LNCAP (cell line): ENCODE measurements at regions not wholly inside any gene's neighbourhood (a gene's known extent, or its start where the extent isn't known, plus 50 kb on each side); places are given as distances from the start of the nearest gene placed in this dataset.

Experiments
- TF ChIP-seq, protein P1 (sequence below): fragments of 450-650 bp; IDR thresholded peaks from 2 replicates; pipeline ENCODE4 v1.5.1; 2017; ENCODE audit warnings: mild to moderate bottlenecking

DNA sequence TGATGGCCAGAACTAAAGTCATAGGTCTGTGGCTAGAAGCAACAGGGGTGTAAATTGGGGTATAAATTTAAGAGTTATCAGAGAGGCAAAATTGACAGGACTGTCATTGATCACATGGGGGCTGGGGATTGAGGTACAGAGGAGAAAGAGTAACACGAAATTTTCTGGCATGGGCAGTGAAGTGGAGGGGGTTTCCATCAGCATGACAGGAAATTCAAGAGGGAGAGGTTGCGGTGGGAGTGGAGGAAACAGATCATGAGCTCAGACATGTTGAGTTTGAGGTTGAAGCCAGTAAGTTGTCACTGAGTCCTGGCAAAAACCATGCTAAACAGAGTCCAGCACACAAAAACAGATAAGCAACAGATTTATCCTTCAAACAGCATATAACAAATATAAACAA is 192.1 kb upstream of the TSC22D1 start:
- TF ChIP-seq, protein P1, sequence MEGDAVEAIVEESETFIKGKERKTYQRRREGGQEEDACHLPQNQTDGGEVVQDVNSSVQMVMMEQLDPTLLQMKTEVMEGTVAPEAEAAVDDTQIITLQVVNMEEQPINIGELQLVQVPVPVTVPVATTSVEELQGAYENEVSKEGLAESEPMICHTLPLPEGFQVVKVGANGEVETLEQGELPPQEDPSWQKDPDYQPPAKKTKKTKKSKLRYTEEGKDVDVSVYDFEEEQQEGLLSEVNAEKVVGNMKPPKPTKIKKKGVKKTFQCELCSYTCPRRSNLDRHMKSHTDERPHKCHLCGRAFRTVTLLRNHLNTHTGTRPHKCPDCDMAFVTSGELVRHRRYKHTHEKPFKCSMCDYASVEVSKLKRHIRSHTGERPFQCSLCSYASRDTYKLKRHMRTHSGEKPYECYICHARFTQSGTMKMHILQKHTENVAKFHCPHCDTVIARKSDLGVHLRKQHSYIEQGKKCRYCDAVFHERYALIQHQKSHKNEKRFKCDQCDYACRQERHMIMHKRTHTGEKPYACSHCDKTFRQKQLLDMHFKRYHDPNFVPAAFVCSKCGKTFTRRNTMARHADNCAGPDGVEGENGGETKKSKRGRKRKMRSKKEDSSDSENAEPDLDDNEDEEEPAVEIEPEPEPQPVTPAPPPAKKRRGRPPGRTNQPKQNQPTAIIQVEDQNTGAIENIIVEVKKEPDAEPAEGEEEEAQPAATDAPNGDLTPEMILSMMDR = no peak

DNA sequence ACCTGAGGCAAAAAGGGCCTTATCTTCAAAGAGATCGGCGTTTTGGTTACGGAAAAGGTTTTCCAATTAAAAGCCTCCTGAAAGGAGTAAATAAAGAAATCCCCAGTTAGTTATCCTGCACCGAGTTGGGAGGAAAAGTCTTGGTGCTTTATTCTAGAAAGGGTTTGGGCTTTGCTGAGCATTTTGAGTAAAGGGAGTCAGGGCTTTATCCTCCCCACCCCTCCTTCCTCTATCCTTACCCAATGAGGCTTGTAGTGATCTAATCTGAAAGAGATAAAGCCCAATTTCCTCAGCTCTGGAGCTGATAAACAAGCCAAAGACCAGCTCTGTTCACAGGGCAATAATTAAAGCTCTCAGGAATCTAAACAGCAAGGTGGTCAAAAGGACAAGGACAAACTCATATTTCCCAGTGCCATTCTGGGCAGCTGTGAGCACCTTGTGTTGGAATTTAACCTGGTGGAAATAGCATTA is 188.9 kb upstream of the TSC22D1 start:
- TF ChIP-seq, protein P1 = no peak

DNA sequence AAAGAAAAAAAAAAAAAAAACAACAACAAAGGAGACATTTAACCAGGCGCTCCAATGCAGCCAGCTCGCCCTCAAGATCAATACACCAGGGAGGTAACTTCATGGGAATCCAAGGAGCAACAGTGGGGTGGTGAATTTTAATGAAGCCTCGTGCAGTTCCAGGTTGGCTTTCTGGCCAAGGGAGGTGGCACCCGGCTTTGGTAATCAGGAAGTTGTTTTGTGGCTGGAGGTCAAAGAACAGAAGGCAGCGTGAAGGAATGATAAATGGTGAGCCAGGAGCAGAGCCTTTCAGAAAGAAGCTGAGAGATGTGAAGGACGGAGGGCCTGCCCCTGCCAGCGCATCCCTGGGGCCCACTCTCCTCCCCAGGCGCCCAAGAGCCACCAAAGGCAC is 188.2 kb upstream of the TSC22D1 start:
- TF ChIP-seq, protein P1 = no peak

DNA sequence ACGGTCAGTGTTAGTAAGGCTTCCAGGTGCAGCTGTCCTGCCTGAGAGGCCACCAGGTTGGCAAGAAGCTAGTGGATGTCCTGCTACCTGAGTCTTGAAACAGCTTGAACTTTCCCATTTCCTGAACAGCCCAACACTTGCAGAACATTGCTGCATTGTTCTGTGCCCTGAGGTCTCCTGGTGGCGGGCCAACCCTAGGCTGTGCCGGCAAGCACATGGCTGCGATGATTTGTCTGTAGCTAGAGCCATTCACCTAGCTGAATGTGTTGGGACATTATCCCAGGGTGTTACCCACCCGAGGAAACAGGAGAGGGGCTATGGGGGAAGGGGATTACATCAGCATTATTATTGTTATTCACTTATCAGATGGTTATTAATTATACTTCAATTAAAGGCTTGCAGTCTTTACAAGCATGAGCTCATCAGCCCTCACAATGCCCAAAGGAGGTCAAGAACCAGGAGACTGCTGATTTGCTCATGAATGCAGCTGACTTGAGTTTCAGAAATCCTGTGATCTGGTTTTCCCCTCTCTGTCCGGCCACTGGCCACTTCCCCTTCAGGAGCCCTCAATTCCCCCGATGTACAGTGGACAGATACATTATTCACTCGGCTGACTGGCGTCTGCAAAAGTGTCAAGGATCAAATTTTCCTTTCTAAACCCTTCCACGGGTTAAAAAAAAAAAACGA is 187.6 kb upstream of the TSC22D1 start:
- TF ChIP-seq, protein P1 = no peak

DNA sequence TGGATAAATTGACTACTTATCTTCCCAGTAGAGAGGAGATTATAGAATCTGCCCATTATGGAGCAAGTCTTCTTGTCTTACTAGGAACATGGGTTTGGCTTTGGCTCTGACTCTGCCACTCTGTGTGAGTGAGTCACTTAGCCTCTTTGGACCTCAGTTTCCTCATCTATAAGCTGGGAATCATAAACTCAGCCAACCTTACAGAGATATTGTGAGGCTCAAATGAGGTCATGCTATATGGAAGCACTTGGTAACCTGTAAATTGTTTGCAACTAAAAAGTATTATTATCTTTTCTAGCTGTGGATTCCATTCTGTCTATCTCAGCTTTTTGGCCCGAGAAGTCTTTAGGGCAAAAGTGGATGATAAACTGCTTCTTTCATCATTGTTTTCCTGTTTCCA is 186.8 kb upstream of the TSC22D1 start:
- TF ChIP-seq, protein P1 = no peak

DNA sequence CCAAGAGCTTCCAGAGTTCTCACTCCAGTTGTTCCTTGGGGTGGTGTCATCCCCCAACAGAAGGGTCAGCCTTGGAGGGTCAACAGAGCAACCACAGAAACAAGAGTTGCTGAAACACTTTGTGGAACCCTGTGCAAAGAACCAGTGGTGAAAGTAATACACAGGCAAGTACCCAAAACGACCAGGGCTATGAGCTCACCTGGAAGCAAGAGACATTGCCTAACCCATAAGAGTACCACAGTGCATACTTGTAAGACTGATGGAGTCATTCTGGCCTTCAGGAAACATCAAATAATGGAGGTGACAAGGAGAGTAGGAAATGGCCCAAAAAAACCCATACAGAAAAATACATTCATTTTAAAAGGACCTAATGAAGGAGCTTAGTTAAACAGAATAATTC is 184.3 kb upstream of the TSC22D1 start:
- TF ChIP-seq, protein P1 = no peak

DNA sequence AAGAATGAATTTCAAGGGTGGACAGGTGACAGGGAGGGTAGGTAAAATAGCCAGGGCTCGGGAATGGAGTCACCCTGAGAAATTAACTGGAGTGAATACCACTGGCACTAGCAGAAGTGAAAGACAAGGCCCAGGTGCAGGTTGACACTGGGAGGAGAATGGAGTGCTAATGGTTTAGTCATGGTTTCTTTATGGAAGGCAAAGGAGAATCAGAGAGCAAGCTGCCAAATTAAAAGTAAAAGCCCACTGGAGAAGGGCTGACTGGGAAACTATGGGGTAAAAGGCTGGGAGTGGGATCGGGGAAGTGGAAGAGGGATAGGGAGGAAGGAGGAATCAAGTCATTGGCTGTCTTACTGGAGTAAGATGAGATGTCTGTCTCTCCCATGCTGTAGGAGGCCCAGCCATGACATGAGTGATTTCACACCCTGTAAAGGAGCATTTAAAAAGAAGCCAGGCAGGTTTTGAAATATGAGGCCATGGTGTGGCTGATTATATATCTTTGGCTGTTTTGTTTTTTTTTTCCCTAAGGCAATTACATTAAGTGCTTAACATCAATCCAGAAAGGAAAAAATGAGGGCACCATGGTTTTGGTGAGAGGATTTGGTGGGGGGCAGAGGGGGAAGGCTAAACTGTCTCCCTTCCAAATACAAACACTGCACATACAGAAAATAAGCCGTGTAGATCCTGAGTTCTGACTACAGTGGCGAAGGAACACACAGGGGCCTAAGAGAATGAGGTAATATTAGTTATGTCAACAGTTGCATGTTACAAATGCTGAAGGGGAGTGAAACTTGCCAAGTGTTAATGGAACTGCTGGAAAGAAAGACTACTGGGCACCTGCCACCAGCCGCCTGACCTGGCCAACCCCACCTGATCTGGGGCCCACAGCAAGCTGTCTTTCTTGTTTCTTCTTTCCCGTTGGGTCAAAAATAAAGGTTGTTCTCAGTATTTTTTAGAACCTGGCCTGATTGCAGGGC is 183.5 kb upstream of the TSC22D1 start:
- TF ChIP-seq, protein P1 = no peak
